MM.1S (cell line): ENCODE measurements at regions not wholly inside any gene's neighbourhood (a gene's known extent, or its start where the extent isn't known, plus 50 kb on each side); places are given as distances from the start of the nearest gene placed in this dataset.

ENCODE experiments used
- DNase-seq: peaks from one replicate; pipeline ENCODE4 v3.0.0-alpha.2; 2015
- H2AFZ ChIP-seq: fragments of 300-600 bp; sonication (generic); 2 replicates; pipeline ENCODE4 v1.6.0; 2016; ENCODE audit warnings: antibody characterized with exemption, low read length
- H3F3A ChIP-seq: fragments of 300-600 bp; sonication (generic); 2 replicates; pipeline ENCODE4 v1.6.1; 2016; ENCODE audit warnings: mild to moderate bottlenecking, antibody characterized with exemption, low read length, moderate library complexity, mixed read lengths; ENCODE audit not compliant: insufficient read depth
- H3K27ac ChIP-seq: fragments of 300-600 bp; sonication (generic); 2 replicates; pipeline ENCODE4 v1.5.1; 2016; ENCODE audit warnings: mild to moderate bottlenecking, low read length
- H3K27me3 ChIP-seq: fragments of 300-600 bp; sonication (generic); replicated peaks from 2 replicates; pipeline ENCODE4 v1.6.0; 2016; ENCODE audit warnings: low read length; ENCODE audit not compliant: insufficient read depth
- H3K36me3 ChIP-seq: fragments of 300-600 bp; sonication (generic); replicated peaks from 2 replicates; pipeline ENCODE4 v1.6.1; 2016; ENCODE audit warnings: mild to moderate bottlenecking, low read length, mixed read lengths; ENCODE audit not compliant: insufficient read depth
- H3K4me1 ChIP-seq: fragments of 300-600 bp; sonication (generic); 2 replicates; pipeline ENCODE4 v1.6.1; 2016; ENCODE audit warnings: low read length, mixed read lengths
- H3K4me2 ChIP-seq: fragments of 300-600 bp; sonication (generic); 2 replicates; pipeline ENCODE4 v1.6.0; 2016; ENCODE audit warnings: low read depth, low read length
- H3K4me3 ChIP-seq: fragments of 300-600 bp; sonication (generic); 2 replicates; pipeline ENCODE4 v1.5.1; 2016; ENCODE audit warnings: low read length, mixed read lengths
- H3K79me2 ChIP-seq: fragments of 300-600 bp; sonication (generic); 2 replicates; pipeline ENCODE4 v1.6.1; 2016; ENCODE audit warnings: mixed run types, low read length, mixed read lengths
- H3K9ac ChIP-seq: fragments of 300-600 bp; sonication (generic); 2 replicates; pipeline ENCODE4 v1.6.1; 2016; ENCODE audit warnings: low read length, mixed read lengths
- H3K9me2 ChIP-seq: fragments of 300-600 bp; sonication (generic); replicated peaks from 2 replicates; pipeline ENCODE4 v1.6.1; 2016; ENCODE audit warnings: mild to moderate bottlenecking, low read length, mixed read lengths; ENCODE audit not compliant: insufficient read depth
- H3K9me3 ChIP-seq: fragments of 300-600 bp; sonication (generic); replicated peaks from 2 replicates; pipeline ENCODE4 v1.6.1; 2016; ENCODE audit warnings: mild to moderate bottlenecking, low read length, mixed read lengths; ENCODE audit not compliant: insufficient read depth
- H4K20me1 ChIP-seq: fragments of 300-600 bp; sonication (generic); 2 replicates; pipeline ENCODE4 v1.6.1; 2016; ENCODE audit warnings: mild to moderate bottlenecking, low read length, moderate library complexity, mixed read lengths; ENCODE audit not compliant: insufficient read depth
- EZH2 ChIP-seq: fragments of 300-600 bp; sonication (generic); optimal IDR thresholded peaks from 2 replicates; pipeline ENCODE3; 2017; ENCODE audit warnings: low read depth, mild to moderate bottlenecking, antibody characterized with exemption, low read length, mixed read lengths
- EZH2phosphoT487 ChIP-seq: fragments of 300-600 bp; sonication (generic); IDR thresholded peaks from 2 replicates; pipeline ENCODE4 v1.6.1; 2018; ENCODE audit warnings: antibody characterized with exemption, low read length
- TF ChIP-seq, protein P1 (sequence below): fragments of 300-600 bp; sonication (generic); IDR thresholded peaks from 2 replicates; pipeline ENCODE4 v1.5.1; 2016; ENCODE audit warnings: antibody characterized with exemption, low read length, mixed read lengths

DNA sequence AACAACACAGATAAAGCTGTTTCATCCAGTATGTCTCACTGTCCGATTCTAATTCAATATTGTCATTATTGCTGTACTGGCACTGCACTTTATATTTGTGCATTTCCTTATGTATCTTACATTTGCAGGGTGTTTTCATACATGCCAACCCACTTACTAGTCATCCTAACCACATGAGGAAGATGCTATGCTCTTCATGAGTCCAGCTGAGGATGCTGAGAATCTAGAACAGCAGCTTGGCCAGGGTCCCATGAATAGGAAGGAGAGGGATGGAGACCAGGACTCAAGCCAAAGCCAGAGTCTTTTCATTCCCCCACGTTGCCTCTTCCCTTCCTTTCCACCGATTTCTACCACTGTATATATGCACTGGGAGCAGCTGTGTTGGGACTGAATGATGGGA is 292.8 kb upstream of the KLF4 start:
- TF ChIP-seq, protein P1, sequence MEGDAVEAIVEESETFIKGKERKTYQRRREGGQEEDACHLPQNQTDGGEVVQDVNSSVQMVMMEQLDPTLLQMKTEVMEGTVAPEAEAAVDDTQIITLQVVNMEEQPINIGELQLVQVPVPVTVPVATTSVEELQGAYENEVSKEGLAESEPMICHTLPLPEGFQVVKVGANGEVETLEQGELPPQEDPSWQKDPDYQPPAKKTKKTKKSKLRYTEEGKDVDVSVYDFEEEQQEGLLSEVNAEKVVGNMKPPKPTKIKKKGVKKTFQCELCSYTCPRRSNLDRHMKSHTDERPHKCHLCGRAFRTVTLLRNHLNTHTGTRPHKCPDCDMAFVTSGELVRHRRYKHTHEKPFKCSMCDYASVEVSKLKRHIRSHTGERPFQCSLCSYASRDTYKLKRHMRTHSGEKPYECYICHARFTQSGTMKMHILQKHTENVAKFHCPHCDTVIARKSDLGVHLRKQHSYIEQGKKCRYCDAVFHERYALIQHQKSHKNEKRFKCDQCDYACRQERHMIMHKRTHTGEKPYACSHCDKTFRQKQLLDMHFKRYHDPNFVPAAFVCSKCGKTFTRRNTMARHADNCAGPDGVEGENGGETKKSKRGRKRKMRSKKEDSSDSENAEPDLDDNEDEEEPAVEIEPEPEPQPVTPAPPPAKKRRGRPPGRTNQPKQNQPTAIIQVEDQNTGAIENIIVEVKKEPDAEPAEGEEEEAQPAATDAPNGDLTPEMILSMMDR: no peak
- TF ChIP-seq EZH2phosphoT487: no peak
- no peak for TF ChIP-seq EZH2
- H3K27me3 ChIP-seq: no peaks in the 10 kb centered on the region
- no peaks in the 10 kb centered on the region for H3K9me3 ChIP-seq
- H3K4me1 ChIP-seq: no peaks in the 10 kb centered on the region
- no peak overlapping the region for H3K4me2 ChIP-seq
- H3K27ac ChIP-seq: no peak overlapping the region
- no peaks in the 10 kb centered on the region for H3K79me2 ChIP-seq
- no peak overlapping the region for H3K4me3 ChIP-seq
- no peak overlapping the region for H3K9ac ChIP-seq
- no peaks in the 10 kb centered on the region for H3K36me3 ChIP-seq
- H3K9me2 ChIP-seq: no peaks in the 10 kb centered on the region
- H4K20me1 ChIP-seq: no peaks in the 10 kb centered on the region
- no peak overlapping the region for H2AFZ ChIP-seq
- no peak for DNase-seq
- no peaks in the 10 kb centered on the region for H3F3A ChIP-seq

DNA sequence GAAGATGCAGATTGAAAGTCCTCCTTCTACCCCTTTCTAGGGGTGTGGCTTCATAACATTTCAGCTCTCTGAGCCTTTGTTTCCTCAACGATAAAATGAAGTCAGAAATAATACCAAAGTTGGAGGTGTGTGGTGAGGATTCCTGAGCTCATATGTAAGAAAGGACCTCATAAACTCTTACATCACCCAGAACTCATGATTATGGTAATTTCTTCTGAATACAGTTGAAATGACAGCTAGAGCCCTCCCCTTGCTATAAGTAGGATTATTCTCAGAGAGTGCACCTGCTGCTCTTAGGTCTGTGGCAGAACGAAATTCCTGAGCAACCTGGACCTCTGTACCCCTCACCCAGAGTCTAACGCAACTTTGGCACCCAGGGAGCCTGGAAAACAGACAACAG is 291.4 kb upstream of the KLF4 start:
- Histone ChIP-seq H3K9ac (no peak overlapping the region), H3K27me3 (no peaks in the 10 kb centered on the region), H2AFZ (no peak overlapping the region), H3K4me1 (no peaks in the 10 kb centered on the region), H3F3A (no peaks in the 10 kb centered on the region), H3K4me2 (no peak overlapping the region), H3K9me3 (no peaks in the 10 kb centered on the region), H3K9me2 (no peaks in the 10 kb centered on the region), H3K27ac (no peak overlapping the region), H3K79me2 (no peaks in the 10 kb centered on the region), H3K4me3 (no peak overlapping the region), H4K20me1 (no peaks in the 10 kb centered on the region), H3K36me3 (no peaks in the 10 kb centered on the region)
- TF ChIP-seq EZH2 (no peak), EZH2phosphoT487 (no peak)
- TF ChIP-seq, protein P1: no peak
- no peak for DNase-seq

DNA sequence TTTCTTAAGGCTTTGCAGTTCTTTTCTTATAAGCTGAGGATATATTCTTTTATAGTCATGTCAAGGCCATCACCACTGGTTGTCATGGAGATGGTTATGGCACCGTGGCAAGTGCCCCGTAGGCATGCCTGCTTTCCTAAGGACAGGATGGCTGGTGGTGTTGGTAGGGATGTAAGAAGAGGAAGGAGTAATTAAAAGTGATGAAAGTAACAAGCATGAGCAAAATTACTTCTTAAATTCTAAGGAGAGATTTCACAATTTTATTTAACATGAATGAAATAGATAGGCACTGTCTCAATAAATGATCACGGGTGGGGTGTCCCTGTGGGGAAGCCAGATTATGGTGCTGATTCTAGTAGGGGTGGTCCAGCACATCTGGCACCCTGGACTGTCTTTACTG is 290.2 kb upstream of the KLF4 start:
- no peaks in the 10 kb centered on the region for H3K9me2 ChIP-seq
- H3K27me3 ChIP-seq: no peaks in the 10 kb centered on the region
- no peak for DNase-seq
- no peak overlapping the region for H3K4me3 ChIP-seq
- H3F3A ChIP-seq: no peaks in the 10 kb centered on the region
- H4K20me1 ChIP-seq: no peaks in the 10 kb centered on the region
- H3K9ac ChIP-seq: no peak overlapping the region
- H3K4me2 ChIP-seq: no peak overlapping the region
- H3K9me3 ChIP-seq: no peaks in the 10 kb centered on the region
- H3K79me2 ChIP-seq: no peaks in the 10 kb centered on the region
- no peak overlapping the region for H3K27ac ChIP-seq
- TF ChIP-seq EZH2 (no peak), EZH2phosphoT487 (no peak)
- TF ChIP-seq, protein P1: no peak
- H2AFZ ChIP-seq: no peak overlapping the region
- no peaks in the 10 kb centered on the region for H3K36me3 ChIP-seq
- no peaks in the 10 kb centered on the region for H3K4me1 ChIP-seq
